GM12873 (cell line): ENCODE measurements at regions not wholly inside any gene's neighbourhood (a gene's known extent, or its start where the extent isn't known, plus 50 kb on each side); places are given as distances from the start of the nearest gene placed in this dataset.

Source experiments
- CTCF ChIP-seq: IDR thresholded peaks from 2 replicates; pipeline ENCODE4 v1.5.1; 2012; ENCODE audit warnings: low read depth, mild to moderate bottlenecking, moderate library complexity, low read length, control low read depth; ENCODE audit not compliant: insufficient read depth; ENCODE audit errors: missing control alignments

GRCh38 chr14:98112194-98112780, 1159.7 kb downstream of the BCL11B start:
- no peak for TF ChIP-seq CTCF

- no peak for TF ChIP-seq CTCF
These were observed 1157.7 kb downstream of the BCL11B start for GRCh38 chr14:98114122-98114895.

- no peak for TF ChIP-seq CTCF
These were observed 1157.1 kb downstream of the BCL11B start for GRCh38 chr14:98114946-98115345.

GRCh38 chr14:98118749-98119148, 1153.2 kb downstream of the BCL11B start:
- TF ChIP-seq CTCF = no peak

- TF ChIP-seq CTCF = no peak
These were observed 1152.3 kb downstream of the BCL11B start for GRCh38 chr14:98119739-98120138.

- no peak for TF ChIP-seq CTCF
These were observed 1151.0 kb downstream of the BCL11B start for GRCh38 chr14:98120831-98121464.

GRCh38 chr14:98122527-98122926, 1149.5 kb downstream of the BCL11B start:
- TF ChIP-seq CTCF = no peak
